ENCODE measurements at regions not wholly inside any gene's neighbourhood (a gene's known extent, or its start where the extent isn't known, plus 50 kb on each side); places are given as distances from the start of the nearest gene placed in this dataset.

DNA sequence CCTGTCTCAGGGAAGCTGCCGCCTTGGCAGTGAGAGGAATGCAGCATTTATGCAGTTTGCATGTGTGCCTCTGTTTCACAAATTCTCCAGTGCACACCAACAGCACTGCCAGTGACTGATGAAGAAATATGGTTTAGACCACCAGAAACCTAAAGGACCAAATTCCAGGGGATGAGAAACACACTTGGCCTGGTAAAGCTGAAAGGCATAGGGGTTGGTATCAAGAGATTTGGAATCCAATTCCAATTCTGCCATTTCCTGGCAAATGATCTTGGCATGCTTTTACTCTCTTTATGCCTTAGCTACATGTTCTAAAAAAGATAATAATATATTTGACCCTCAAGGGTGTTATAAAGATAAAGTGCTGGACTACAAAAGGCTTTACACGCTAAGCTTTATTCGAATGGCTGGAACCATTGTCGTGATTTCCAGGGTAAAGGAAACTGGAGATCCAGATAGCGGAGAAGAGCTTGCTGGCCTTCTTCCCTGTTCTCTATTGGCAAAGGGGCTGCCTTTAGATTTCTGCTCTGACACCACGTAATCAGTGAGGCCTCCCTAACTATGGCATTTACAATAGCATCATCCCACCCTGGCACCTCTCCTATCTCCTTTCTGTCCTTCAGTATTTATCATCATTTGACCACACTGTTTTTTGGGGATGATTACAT, 359.8 kb upstream of the ASIC2 start:
- no peak for TF ChIP-seq GATA3 (IDR thresholded peaks at IDR 0.05; ENCODE audit: low read depth, low read length)
- TF ChIP-seq GATA2 (IDR thresholded peaks at IDR 0.05; ENCODE audit: low read depth, low read length), result no peak

DNA sequence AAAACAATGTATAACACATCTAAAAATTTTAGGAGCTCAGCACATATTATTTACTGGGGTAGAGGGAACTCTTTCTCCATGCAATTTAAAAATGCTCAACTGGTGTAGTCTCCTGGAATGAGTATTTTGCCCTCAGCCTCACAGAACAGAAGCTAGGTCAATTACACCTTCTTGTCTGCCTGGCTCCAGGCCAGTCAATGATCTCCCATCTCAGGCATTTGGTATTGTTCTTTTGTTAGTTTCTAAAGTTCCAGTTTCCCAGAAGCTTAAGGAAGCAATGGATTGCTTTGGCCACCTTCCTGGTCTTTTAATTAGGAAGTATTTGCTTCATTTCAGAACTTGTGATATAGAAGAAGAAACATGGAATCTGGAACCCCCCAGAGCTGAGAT, 360.3 kb upstream of the ASIC2 start:
- TF ChIP-seq GATA3 (IDR thresholded peaks at IDR 0.05; ENCODE audit: low read depth, low read length), result no peak
- no peak for TF ChIP-seq GATA2 (IDR thresholded peaks at IDR 0.05; ENCODE audit: low read depth, low read length)

DNA sequence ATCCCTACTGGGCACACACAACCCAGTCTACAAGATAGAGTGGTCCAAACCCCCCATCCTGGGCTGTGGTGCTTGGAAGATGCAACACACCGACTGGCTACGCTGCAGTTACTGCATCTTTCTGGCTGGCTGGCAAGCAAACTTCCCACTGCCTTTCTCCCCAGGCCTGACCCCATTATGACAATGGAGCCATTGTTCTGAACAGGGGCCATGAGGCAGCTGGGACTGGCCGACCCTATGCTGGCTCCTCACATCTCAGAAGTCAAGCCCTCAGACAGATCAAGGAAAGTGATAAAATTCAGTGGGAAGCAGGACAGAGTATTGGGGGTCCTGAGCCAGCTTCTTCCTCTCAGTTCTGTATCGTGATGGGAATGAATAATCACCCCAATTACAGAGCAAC, 364.1 kb upstream of the ASIC2 start:
- TF ChIP-seq GATA2 (IDR thresholded peaks at IDR 0.05; ENCODE audit: low read depth, low read length) (no peak), GATA3 (IDR thresholded peaks at IDR 0.05; ENCODE audit: low read depth, low read length) (no peak)

DNA sequence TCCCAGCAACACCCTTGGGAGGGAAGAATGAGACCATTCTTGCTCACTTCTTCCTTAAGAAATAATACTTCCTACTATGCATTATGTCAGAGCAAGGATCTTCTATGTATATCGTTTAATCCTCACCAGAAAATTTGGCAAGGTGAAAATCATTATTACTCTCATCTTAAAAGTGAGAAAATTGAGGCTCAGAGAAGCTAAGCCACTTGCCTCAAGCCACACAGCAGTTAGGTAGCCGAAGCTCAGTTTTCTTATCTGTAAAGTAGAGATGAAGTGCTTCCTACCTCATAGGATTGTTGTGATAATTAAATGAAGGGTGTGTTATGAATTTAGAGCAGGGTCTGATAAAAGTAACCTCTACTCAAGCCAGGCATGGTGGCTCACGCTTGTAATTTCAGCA, 368.9 kb upstream of the ASIC2 start:
- TF ChIP-seq GATA2 (IDR thresholded peaks at IDR 0.05; ENCODE audit: low read depth, low read length) (no peak), GATA3 (IDR thresholded peaks at IDR 0.05; ENCODE audit: low read depth, low read length) (no peak)

DNA sequence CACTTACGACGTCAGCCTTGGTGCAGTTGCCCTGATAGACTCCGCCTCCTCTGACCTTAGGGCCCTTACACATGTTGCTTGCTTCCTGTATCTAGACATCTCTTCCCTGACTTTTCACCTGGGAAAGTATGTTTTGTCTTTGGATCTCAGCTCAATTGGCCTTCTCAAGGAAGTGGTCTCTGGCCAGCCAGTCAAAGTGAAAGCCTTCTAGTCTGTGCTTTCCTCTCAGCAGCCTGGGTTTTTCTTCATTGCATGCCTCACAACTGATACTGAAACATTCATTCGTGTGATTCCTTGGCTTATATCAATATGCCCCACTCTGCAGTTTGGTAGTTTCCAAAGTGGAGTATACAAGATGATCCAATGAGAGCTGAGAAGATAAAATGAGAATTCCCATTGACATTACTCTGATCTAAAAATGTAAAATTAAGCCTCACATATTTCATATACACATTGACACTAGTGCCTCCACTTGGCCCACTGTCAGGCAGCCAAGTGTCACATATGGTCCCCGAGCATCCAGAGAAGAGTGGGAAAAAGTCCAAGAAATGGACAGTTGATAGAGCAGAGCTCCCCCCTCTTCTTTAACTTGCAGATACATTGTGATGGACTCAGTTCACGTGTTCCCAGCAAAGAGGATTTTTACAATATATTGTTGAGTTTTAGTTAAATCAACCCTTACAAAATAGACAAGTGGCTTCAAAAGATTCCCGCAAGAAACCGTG, 371.2 kb upstream of the ASIC2 start:
- no peak for TF ChIP-seq GATA2 (IDR thresholded peaks at IDR 0.05; ENCODE audit: low read depth, low read length)
- TF ChIP-seq GATA3 (IDR thresholded peaks at IDR 0.05; ENCODE audit: low read depth, low read length), result no peak

DNA sequence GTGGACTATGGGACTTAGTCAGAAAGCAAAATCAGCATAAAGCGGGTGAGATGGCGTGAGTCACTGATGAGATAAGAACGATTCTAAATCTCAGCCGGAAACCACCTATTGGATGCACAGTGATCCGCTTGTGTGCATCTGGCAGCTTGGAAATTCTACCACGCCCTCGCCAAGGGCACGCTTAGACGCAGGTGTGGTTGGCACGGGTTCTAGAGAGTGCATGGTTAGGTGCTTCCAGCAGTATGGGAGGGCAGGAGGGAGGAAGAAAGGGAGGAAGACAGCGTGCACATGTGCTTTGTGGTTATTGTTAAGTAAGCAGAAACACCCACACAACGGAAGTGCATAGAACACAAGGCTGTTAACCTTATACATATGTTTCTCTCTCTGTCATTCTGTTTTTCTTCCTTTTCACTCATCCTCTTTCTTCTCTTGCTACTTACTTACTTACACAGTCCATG, 374.0 kb upstream of the ASIC2 start:
- TF ChIP-seq GATA3 (IDR thresholded peaks at IDR 0.05; ENCODE audit: low read depth, low read length), result no peak
- no peak for TF ChIP-seq GATA2 (IDR thresholded peaks at IDR 0.05; ENCODE audit: low read depth, low read length)

DNA sequence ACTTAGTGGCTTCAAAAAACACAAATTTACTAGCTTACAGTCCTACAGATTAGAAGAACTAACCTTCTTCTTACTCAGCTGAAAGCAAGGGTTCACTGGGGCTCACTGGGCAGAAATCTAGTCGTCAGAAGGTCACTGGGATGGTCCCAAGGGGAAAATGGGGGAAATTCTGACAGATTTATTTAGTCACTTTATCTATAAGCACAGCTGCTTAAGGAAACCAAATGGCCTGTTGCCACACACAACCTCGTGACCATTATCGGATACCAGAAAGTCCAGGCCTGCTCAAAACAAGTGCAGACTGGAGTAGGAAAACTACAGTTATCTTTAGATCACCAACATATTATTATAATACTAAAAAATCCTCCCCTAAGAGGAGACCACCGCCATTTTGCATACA, 374.6 kb upstream of the ASIC2 start:
- TF ChIP-seq GATA2 (IDR thresholded peaks at IDR 0.05; ENCODE audit: low read depth, low read length) (no peak), GATA3 (IDR thresholded peaks at IDR 0.05; ENCODE audit: low read depth, low read length) (no peak)

DNA sequence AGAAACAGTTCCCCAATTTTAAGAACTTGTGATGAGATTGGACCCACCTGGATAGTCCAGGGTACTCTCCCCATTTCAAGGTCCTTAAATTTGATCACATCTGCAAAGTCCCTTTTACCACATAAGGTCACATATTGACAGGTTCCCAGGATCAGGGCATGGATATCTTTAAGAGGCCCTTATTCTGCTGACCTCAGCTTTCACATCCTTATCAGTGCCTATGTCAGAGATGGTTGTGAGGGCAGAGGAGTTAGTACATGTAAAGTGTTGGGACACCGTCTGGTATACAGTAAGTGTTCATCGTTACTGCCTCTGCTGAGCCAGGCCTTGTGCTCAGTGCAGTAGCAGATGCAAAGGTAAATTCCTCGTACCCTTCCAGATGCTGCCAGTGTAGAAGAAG, 375.4 kb upstream of the ASIC2 start:
- TF ChIP-seq GATA3 (IDR thresholded peaks at IDR 0.05; ENCODE audit: low read depth, low read length) (no peak), GATA2 (IDR thresholded peaks at IDR 0.05; ENCODE audit: low read depth, low read length) (no peak)

DNA sequence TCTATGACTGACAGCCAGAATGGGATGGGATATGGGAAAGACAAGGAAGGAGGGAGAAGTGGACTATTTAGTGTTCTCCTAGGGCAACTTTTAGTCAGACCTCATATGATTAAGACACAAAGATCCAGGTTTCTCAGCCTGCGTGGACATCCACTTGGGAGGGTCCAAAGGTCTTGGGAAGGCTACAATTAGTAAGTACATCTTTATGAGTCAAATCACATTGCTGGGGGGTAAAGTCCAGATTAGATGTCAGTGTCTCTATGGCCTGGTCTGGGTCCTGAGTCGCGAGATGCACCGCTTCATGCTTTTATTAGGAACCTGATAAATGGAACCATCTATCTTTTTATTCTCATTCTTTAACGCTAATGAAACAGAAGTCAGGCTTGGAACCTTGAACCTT, 378.4 kb upstream of the ASIC2 start:
- TF ChIP-seq GATA3 (IDR thresholded peaks at IDR 0.05; ENCODE audit: low read depth, low read length), result no peak
- no peak for TF ChIP-seq GATA2 (IDR thresholded peaks at IDR 0.05; ENCODE audit: low read depth, low read length)

DNA sequence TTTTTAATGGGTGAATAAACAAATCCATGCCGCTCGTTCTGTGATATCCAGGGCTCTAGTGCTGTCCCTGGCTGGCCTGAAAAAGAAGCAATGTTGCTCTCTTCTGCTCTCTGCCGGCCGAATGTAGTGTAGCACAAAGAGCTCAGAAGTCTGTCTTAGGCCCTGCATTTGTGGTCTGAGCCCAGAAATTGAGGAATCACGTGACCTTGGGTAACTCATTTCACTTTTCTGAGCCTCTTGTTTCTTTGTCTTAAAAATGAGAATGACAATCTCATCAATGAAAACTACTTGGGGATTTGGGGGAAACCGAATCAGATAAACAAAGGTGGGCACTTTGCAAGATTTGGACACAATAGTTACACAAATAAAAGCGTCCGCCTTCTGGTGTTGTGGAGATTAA, 381.6 kb upstream of the ASIC2 start:
- TF ChIP-seq GATA2 (IDR thresholded peaks at IDR 0.05; ENCODE audit: low read depth, low read length) (no peak), GATA3 (IDR thresholded peaks at IDR 0.05; ENCODE audit: low read depth, low read length) (no peak)

DNA sequence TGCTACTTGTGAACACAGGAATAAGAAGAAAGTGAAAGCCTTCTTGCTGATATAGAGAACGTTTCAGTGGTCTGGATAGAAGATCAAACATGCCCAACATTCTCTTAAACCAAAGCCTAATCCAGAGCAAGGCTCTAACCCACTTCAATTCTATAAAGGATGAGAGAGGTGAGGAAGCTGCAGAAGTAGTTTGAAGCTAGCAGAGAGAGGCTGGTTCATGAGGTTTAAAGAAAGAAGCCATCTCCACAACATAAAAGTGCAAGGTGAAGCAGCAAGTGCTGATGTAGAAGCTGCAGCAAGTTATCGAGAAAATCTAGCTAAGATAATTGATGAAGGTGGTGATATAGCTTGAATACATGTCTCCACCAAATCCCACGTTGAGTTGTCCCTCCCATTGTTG, 383.3 kb upstream of the ASIC2 start:
- TF ChIP-seq GATA3 (IDR thresholded peaks at IDR 0.05; ENCODE audit: low read depth, low read length) (no peak), GATA2 (IDR thresholded peaks at IDR 0.05; ENCODE audit: low read depth, low read length) (no peak)

DNA sequence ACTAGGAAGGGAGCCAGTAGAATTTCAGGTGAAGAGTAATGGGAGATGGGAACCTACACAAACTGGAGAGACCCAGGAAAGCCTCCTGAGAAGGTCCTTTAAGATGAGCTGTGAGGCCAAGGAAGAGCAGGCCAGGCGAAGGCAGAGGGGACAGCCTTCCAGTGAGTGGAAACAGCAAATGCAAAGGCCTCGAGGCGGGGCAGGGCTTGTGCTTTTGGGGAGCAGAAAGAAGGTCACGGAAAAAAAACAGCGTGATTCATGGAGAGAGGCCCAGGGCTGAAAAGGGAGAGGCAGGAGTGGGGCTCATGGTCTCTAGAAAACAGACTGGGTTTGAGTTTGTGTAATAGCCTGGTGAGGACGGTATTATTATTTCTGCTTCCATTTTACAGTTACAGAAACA, 386.5 kb upstream of the ASIC2 start:
- TF ChIP-seq GATA3 (IDR thresholded peaks at IDR 0.05; ENCODE audit: low read depth, low read length) (no peak), GATA2 (IDR thresholded peaks at IDR 0.05; ENCODE audit: low read depth, low read length) (no peak)

DNA sequence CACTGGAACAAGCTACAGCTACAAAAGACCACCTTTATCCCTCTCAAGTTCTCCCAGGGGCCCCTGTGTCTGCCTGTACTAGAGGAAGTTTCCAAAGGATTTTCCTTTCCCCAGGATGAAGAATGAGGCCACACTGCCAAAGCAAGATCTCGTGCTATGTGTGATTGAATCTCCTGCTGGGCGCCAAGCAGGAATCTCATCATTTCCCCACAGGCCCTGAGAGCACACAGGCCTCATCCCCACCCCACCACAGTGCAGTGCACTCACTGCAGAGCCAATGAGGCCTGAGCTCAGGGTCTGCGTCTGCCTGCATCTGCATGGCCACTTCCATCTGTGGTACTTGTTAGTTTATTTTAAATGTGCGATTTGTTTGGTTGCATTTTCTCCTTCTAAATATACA, 387.4 kb upstream of the ASIC2 start:
- no peak for TF ChIP-seq GATA3 (IDR thresholded peaks at IDR 0.05; ENCODE audit: low read depth, low read length)
- no peak for TF ChIP-seq GATA2 (IDR thresholded peaks at IDR 0.05; ENCODE audit: low read depth, low read length)

DNA sequence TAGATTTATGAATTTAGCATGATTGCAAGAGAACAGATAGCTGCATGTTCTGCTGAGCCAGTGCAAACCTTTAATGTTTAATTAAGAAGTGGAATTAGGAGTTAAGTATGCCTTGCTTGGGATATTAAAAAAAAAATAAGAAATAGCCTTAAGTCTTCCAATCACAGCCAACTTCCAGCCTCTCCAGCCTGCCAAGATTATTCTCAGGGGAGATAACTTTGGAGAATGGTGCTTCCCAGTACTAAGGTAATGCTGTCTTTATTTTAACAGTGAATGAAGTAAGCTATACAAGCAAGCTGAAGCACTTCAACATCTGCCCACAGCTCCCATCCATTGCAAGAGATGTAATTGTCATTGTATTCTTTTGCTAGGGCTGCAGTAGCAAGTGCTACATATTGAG, 389.5 kb upstream of the ASIC2 start:
- TF ChIP-seq GATA3 (IDR thresholded peaks at IDR 0.05; ENCODE audit: low read depth, low read length) (no peak), GATA2 (IDR thresholded peaks at IDR 0.05; ENCODE audit: low read depth, low read length) (no peak)

DNA sequence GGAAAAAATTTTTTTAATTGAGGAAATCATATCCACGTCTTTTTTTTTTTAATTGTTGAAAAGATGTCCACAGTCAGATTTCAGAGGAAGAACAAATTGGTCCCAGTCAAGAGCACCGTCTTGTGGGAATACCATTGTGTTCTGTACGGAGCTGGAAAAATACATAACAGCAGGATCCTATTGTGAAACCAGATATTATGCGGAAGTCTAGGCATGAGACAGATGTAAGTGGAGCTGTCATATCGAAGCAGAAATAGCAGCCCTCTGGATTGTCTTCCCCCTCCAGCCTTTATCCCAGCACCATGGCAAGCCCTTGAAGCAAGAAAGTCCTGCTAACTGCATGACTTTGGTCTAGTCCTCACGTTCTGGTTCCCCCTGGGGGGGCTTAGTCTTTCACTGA, 391.6 kb upstream of the ASIC2 start:
- no peak for TF ChIP-seq GATA3 (IDR thresholded peaks at IDR 0.05; ENCODE audit: low read depth, low read length)
